ENCODE measurements at regions not wholly inside any gene's neighbourhood (a gene's known extent, or its start where the extent isn't known, plus 50 kb on each side); places are given as distances from the start of the nearest gene placed in this dataset.
A peak's percentile ranks its signal among the peaks of the same experiment; 100 is the strongest.

DNA sequence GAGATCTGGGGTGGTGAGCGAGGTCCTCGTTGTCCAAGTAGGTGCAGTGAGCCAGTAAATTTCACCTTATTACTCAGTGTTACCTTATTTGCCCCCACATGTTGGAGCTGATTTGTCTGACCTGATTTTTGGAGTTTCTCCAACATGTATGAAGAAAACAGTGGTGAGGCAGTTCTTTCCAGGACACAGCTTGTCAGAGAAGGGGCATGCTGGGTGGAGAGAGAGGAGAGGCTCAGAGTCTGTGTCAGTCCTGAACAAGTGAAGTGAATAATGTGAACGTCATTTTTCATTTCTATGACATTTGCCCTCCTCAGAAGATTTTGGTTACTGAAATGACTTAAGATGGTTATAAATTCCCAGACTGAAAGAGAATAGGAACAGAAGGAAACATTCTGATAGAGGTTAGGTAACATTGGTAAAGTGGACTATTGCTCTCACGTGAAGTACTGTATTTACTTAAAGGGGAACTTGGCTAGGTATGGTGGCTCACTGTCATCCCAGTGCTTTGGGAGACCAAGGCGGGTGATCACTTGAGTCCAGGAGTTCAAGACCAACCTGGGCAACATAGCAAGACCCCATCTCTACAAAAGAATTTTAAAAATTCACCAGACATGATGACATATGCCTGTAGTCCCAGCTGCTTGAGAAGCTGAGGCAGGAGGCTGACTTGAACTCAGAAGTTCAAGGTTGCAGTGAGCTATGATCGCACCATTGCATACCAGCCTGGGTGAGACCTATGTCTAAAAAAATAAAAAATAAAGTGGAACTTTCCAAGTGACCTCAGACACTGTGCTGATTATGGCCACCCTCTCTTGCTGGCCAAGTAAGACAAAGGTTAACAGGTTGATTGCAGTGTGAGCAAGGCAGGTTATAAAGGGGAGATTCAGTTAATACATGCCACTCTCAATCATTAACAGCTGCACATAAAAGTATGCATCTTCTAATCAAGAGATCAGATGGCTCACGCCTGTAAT lies 184.3 kb downstream of the EDN1 start:
- ChIA-PET CTCF (no interaction called here), POLR2A (no interaction called here)
- Mint-ChIP-seq H3K36me3 (no peaks in the 10 kb centered on the region), H3K27ac (no peak overlapping the region), H3K9me3 (no peaks in the 10 kb centered on the region), H3K27me3 (peaks cover 12% of the 10 kb centered on the region), H3K4me3 (no peak overlapping the region), H3K4me1 (ENCODE audit: low read depth) (no peaks in the 10 kb centered on the region)
- DNase-seq = no peak
- intact Hi-C loops (cut with micrococcal nuclease) = no loop called here

DNA sequence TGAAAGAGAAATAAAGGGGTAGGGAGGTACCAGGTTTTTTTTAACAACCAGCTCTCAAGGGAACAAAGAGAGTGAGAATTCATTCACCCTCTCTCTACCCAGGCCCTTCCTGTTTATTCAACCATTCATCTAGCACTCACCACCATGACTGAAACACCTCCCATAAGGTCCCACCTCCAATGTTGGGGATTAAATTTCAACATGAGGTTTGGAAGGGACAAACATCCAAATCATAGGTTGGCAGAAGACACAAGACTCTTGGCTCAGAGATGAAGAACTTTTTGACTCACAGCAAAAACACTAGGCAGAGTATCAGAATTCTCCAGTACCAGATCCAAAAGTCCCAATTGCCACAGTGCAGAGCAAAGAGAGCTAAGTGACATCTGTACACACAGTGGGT lies 186.3 kb downstream of the EDN1 start:
- peaks cover 12% of the 10 kb centered on the region for H3K27me3 Mint-ChIP-seq
- no peaks in the 10 kb centered on the region for H3K9me3 Mint-ChIP-seq
- intact Hi-C loops (cut with micrococcal nuclease) = no loop called here
- ChIA-PET CTCF (no interaction called here), POLR2A (no interaction called here)
- H3K27ac Mint-ChIP-seq = no peak overlapping the region
- H3K4me1 Mint-ChIP-seq (ENCODE audit: low read depth) = no peaks in the 10 kb centered on the region
- no peak overlapping the region for H3K4me3 Mint-ChIP-seq
- H3K36me3 Mint-ChIP-seq = no peaks in the 10 kb centered on the region
- no peak for DNase-seq

DNA sequence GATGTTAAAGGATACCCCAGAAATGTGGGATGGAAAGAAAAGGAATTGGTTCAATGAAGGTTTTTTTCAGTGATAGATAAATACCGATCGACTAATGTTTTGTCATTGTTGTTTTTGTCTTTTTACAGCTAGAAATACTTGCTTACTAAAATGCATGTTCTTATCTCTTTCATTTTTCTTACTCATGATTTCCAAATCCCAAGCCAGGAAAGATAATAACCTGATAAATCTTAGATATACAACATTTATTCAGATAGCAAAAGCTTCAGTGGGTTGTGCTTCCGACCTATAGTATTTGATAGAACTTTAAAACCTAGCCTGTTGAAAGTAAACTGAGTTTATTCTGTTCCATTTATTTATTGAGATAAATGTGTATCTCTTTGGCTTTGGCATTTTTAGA lies 187.5 kb downstream of the EDN1 start:
- no peak for DNase-seq
- ChIA-PET CTCF (no interaction called here), POLR2A (no interaction called here)
- Mint-ChIP-seq H3K36me3 (no peaks in the 10 kb centered on the region), H3K4me3 (no peak overlapping the region), H3K27ac (no peak overlapping the region), H3K4me1 (ENCODE audit: low read depth) (no peaks in the 10 kb centered on the region), H3K27me3 (peaks cover 8% of the 10 kb centered on the region), H3K9me3 (no peaks in the 10 kb centered on the region)
- intact Hi-C loops (cut with micrococcal nuclease) = no loop called here

DNA sequence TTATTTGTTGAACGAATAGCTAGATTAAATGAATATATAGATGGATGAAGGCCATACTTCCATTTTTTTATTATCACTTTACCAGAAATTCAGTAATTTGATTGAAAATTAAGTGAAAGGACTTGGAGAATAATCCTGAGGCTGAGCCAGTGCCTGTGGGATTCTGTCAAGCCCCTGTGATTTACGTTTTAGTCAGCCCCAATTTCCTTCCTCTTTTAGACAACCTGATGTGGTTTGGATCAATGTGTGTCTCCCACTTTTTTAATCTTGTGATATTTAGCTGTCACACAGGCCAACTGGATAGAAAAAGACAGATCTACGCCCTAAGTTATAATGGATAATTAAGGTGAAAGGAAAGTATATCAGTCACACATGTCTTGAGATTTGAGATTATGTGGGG lies 188.8 kb downstream of the EDN1 start:
- DNase-seq = no peak
- intact Hi-C loops (cut with micrococcal nuclease) = no loop called here
- Mint-ChIP-seq H3K27ac (no peak overlapping the region), H3K4me1 (ENCODE audit: low read depth) (peaks cover 6% of the 10 kb centered on the region), H3K27me3 (peaks cover 6% of the 10 kb centered on the region), H3K4me3 (no peak overlapping the region), H3K9me3 (no peaks in the 10 kb centered on the region), H3K36me3 (no peaks in the 10 kb centered on the region)
- ChIA-PET POLR2A (no interaction called here), CTCF (no interaction called here)

DNA sequence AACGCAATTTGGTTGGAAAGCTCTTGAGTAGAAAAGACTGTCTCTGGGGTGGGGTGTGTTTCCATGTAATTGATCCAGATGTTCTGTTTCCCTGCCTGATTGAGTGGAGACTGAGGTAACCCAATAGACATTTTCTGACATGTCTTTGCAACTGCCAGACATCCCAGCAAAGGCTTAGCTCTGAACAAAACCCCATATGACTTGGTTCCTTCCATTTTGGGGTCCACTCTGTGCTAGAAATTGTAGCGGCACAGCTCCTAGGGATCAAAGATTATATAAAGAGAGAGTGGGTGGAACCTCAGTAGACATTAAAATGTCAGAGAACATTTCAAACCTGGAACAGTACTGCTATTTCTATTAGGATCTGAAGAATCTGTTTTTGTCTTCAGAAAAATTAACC lies 189.3 kb downstream of the EDN1 start:
- H3K4me3 Mint-ChIP-seq = no peak overlapping the region

DNA sequence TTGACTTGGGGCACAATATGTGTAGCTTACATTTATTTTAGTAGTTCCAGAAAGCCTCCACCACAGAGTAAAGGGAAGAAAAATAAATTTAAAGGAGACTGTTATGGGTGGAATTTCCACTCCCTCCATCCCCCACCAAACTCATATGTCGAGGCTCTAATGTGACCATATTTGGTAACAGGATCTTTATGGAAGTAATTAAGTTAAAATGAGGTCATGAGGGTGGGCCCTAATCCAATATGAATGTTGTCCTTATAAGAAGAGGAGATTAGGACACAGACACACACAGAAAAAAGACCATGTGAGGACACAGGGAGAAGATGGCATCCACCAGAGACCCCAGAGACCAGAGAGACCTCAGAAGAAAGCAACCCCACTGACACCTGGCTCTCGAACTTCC lies 189.7 kb downstream of the EDN1 start:
- intact Hi-C loops (cut with micrococcal nuclease) = no loop called here
- Mint-ChIP-seq H3K4me1 (ENCODE audit: low read depth) (peaks cover 6% of the 10 kb centered on the region), H3K9me3 (no peaks in the 10 kb centered on the region), H3K27ac (no peak overlapping the region), H3K36me3 (no peaks in the 10 kb centered on the region), H3K4me3 (no peak overlapping the region), H3K27me3 (peaks cover 6% of the 10 kb centered on the region)
- POLR2A ChIA-PET = no interaction called here
- no peak for DNase-seq
- CTCF ChIA-PET = no interaction called here

More for the DNA sequence above, 189.3 kb downstream of the EDN1 start:
- ChIA-PET POLR2A (no interaction called here), CTCF (no interaction called here)
- Mint-ChIP-seq H3K4me1 (ENCODE audit: low read depth) (peaks cover 6% of the 10 kb centered on the region), H3K9me3 (no peaks in the 10 kb centered on the region), H3K27me3 (peaks cover 6% of the 10 kb centered on the region), H3K36me3 (no peaks in the 10 kb centered on the region), H3K27ac (no peak overlapping the region)
- intact Hi-C loops (cut with micrococcal nuclease) = no loop called here
- DNase-seq = no peak

DNA sequence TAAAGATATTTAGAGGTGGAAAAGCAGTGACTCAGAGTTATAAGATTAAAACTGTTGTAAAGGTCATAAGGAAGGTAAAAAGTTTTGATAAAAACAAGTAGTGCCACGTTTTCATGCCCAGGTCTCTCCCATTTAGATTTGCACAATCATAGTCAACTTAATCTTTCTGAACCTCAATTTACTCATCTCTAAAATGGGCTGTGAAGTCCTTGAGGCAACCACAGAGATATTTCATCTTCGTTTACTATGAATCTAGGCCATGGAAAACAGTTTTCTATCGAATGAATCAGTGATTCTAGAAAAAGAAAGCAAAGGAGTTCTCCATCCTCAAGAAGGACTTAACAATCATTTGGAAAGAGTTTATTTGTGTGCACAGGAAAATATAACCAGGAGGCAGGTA lies 190.2 kb downstream of the EDN1 start:
- no peak overlapping the region for H3K27ac Mint-ChIP-seq
- no peaks in the 10 kb centered on the region for H3K36me3 Mint-ChIP-seq
- CTCF ChIA-PET = no interaction called here
- H3K9me3 Mint-ChIP-seq = no peaks in the 10 kb centered on the region
- H3K27me3 Mint-ChIP-seq = peaks cover 10% of the 10 kb centered on the region
- POLR2A ChIA-PET = no interaction called here
- H3K4me1 Mint-ChIP-seq (ENCODE audit: low read depth) = peaks cover 6% of the 10 kb centered on the region
- DNase-seq = no peak
- H3K4me3 Mint-ChIP-seq = no peak overlapping the region
- intact Hi-C loops (cut with micrococcal nuclease) = no loop called here

DNA sequence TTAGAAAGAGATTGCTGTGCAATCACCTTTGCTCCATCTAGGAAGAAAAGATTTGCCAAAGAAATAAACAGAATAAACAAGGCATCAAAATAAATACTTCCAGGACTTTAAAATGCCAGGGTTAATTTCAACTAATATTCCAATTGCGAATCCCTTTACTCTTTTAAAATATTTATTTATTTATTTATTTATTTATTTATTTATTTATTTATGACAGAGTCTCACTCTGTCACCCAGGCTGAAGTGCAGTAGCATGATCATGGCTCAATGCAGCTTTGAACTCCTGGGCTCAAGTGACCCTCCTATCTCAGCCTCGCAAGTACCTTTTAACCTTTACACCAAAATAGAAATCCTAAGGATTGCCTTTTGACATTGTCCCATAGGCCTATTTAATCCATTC lies 191.1 kb downstream of the EDN1 start:
- Mint-ChIP-seq H3K9me3 (no peaks in the 10 kb centered on the region), H3K36me3 (no peaks in the 10 kb centered on the region), H3K27me3 (peaks cover 11% of the 10 kb centered on the region), H3K4me3 (no peak overlapping the region), H3K4me1 (ENCODE audit: low read depth) (peaks cover 6% of the 10 kb centered on the region), H3K27ac (no peak overlapping the region)
- ChIA-PET POLR2A (no interaction called here), CTCF (no interaction called here)
- intact Hi-C loops (cut with micrococcal nuclease) = no loop called here
- no peak for DNase-seq

DNA sequence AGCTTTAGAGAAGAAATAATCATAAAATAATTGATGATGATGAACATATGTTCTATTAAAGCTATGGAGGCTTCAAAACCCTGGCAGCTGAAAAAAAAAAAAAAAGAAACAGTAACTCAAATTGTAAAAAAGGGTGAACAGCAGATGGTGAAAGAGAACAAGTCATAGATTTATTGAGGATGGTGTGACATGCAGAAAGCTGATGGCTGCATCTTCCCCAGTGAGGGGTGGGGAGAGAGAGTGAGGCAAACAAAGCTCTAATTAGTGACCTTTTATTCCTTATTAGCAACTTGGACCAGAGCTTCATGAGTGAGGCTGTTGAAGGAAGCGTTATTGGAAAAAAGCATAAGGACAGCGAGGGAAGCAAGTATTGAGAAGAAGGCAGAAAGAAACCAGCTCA lies 191.7 kb downstream of the EDN1 start:
- DNase-seq = no peak
- CTCF ChIA-PET = interaction anchor here (1.1 to 1.7 kb wide), 2 partner anchors 23 to 827 kb away, joined by 3 read pairs; no protein-coding TSS in a partner anchor
- H3K4me1 Mint-ChIP-seq (ENCODE audit: low read depth) = peaks cover 6% of the 10 kb centered on the region
- H3K9me3 Mint-ChIP-seq = no peaks in the 10 kb centered on the region
- peaks cover 10% of the 10 kb centered on the region for H3K27me3 Mint-ChIP-seq
- no peak overlapping the region for H3K27ac Mint-ChIP-seq
- intact Hi-C loops (cut with micrococcal nuclease) = no loop called here
- no peaks in the 10 kb centered on the region for H3K36me3 Mint-ChIP-seq
- POLR2A ChIA-PET = no interaction called here
- no peak overlapping the region for H3K4me3 Mint-ChIP-seq

DNA sequence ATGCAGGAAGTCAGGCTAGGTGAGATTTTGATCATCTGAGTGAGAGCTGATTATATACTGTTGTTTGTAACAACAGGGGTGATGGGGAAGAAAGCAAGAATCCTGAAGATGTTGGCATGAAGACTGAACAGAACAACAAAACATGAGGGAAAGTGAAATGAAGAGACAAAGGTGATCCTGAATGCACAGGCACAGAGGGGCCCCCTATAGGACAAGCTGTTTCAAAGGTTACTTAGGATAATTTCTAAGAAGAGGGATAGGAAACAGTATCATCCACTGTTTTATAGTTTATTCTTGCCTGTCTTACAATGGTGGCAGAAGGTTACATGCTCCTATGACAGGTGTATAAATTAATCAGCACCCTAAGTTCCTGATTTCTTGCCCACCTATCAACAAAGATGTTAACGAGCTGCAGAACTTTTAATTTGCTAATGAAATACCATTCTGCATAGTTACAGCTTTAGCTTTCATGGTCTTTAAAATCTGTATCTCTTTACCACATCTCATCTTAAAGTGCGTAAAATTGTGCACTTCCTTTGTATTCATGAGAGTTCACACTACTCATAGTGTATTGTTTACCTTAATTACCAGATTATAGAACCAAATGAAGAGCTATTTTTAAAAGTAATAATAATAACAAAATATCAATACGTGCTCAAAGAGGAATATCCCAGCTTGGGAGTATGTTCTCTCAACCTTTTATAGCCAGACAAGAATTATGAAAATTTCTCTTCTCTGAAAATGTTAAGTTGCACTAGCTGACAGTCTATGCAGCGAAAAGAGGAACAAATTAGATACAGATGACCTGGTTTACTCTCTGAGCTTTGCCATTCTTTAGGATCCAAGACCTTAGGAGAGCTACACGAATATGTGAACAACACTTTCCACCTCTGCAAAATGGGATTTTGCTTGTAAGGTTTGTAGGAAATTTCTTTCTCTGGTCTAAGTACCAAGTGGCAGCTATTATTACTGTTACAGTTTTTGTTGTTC lies 192.5 kb downstream of the EDN1 start:
- ChIA-PET CTCF (interaction anchor here (1.1 to 1.7 kb wide), 2 partner anchors 22 to 828 kb away, joined by 3 read pairs; no protein-coding TSS in a partner anchor), POLR2A (no interaction called here)
- Mint-ChIP-seq H3K36me3 (no peaks in the 10 kb centered on the region), H3K27ac (no peak overlapping the region), H3K4me1 (ENCODE audit: low read depth) (peaks cover 6% of the 10 kb centered on the region), H3K27me3 (peaks cover 10% of the 10 kb centered on the region), H3K4me3 (no peak overlapping the region), H3K9me3 (no peaks in the 10 kb centered on the region)
- no peak for DNase-seq
- intact Hi-C loops (cut with micrococcal nuclease) = no loop called here

DNA sequence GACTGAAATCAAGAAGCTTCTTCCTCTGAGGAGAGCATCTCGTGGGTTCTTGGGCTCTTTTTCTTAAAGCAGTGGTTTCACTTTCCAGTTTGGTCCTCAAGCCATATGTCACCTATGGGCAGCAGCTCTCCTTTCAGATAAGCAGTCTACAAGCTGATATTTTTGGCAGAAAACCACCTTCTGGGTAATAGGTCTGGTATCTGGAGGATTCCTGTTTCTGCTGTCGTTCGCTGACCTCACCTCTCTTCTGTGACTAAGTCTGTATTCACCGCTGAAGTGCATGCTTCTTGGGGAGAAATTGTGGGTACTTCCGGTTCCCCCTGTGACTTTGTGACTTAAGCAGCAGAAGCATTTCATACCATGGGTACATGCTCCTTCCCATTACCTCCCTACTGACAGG lies 193.6 kb downstream of the EDN1 start:
- Mint-ChIP-seq H3K9me3 (no peaks in the 10 kb centered on the region), H3K36me3 (no peaks in the 10 kb centered on the region), H3K4me1 (ENCODE audit: low read depth) (peaks cover 6% of the 10 kb centered on the region), H3K27ac (no peak overlapping the region), H3K27me3 (peaks cover 10% of the 10 kb centered on the region), H3K4me3 (no peak overlapping the region)
- ChIA-PET CTCF (no interaction called here), POLR2A (no interaction called here)
- peak; percentile 11 for DNase-seq
- intact Hi-C loops (cut with micrococcal nuclease) = no loop called here

DNA sequence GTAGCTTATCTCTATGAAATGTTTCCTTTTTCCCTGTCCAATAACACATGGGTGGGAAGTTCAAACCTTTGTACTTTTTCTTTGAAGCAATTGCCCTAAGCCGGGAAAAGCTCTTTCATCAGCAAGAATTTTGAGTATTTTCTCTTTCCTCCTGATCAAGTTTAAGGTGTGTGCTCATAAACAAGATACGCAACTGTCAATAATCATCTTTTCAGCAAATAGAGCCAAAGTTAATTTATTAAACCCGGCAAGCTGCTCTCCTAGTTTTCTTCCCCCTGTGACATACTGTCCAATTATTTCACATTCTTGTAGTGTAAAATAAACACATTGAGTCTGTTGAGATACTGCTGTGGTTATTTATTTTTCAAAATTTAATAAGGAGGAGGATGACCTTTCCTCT lies 194.4 kb downstream of the EDN1 start:
- H3K27ac Mint-ChIP-seq = no peak overlapping the region
- ChIA-PET CTCF (interaction anchor here (1.2 kb wide), 1 partner anchor 20 kb away, joined by 3 read pairs; no protein-coding TSS in a partner anchor), POLR2A (no interaction called here)
- no peak for DNase-seq
- H3K27me3 Mint-ChIP-seq = peaks cover 10% of the 10 kb centered on the region
- intact Hi-C loops (cut with micrococcal nuclease) = no loop called here
- H3K9me3 Mint-ChIP-seq = no peaks in the 10 kb centered on the region
- H3K4me1 Mint-ChIP-seq (ENCODE audit: low read depth) = peaks cover 6% of the 10 kb centered on the region
- no peaks in the 10 kb centered on the region for H3K36me3 Mint-ChIP-seq
- no peak overlapping the region for H3K4me3 Mint-ChIP-seq
